CD4-positive, alpha-beta memory T cell (primary cell): ENCODE measurements at regions not wholly inside any gene's neighbourhood (a gene's known extent, or its start where the extent isn't known, plus 50 kb on each side); places are given as distances from the start of the nearest gene placed in this dataset.

Source experiments
- CTCF ChIA-PET: fragments of 350-600 bp; sonication (Branson Sonifier 250); formaldehyde crosslinking; loops from one replicate; lab custom pipeline; 2021; ENCODE audit warnings: inconsistent platforms; ENCODE audit not compliant: partially characterized antibody; lab: Charles Lee
- POLR2A ChIA-PET: fragments of 350-600 bp; sonication (Branson Sonifier 250); formaldehyde crosslinking; loops from one replicate; lab custom pipeline; 2021; ENCODE audit not compliant: partially characterized antibody; lab: Charles Lee
- DNase-seq, 5 donors: peaks; one replicate each; pipeline versions ENCODE4 v3.0.0 to v3.0.0-alpha.2; 2020 to 2022; ENCODE audit warnings: mixed read lengths in 1 of 5
- H3K27ac ChIP-seq: one replicate; pipeline ENCODE4 v1.7.0; 2013; ENCODE audit warnings: low read depth, low read length
- H3K27me3 ChIP-seq: 2 replicates; pipeline ENCODE4 v1.7.0; 2013; ENCODE audit warnings: mild to moderate bottlenecking, low read length, moderate library complexity; ENCODE audit not compliant: insufficient read depth
- H3K36me3 ChIP-seq: 2 replicates; pipeline ENCODE4 v1.7.0; 2013; ENCODE audit warnings: mild to moderate bottlenecking, low read length, moderate library complexity; ENCODE audit not compliant: insufficient read depth
- H3K4me1 ChIP-seq: 2 replicates; pipeline ENCODE4 v1.7.0; 2013; ENCODE audit warnings: mild to moderate bottlenecking, low read length, moderate library complexity; ENCODE audit not compliant: insufficient read depth
- H3K4me3 ChIP-seq, 2 donors: one replicate each; pipeline ENCODE4 v1.7.0; 2013; ENCODE audit warnings: low read length in 2 of 2, mild to moderate bottlenecking in 1 of 2
- H3K9me3 ChIP-seq, 2 donors: one replicate each; pipeline ENCODE4 v1.7.0; 2013; ENCODE audit warnings: low read length in 2 of 2, control low read depth in 1 of 2; ENCODE audit not compliant: control insufficient read depth in 1 of 2
- H3K27ac Mint-ChIP-seq, 7 donors: one replicate each; pipeline ENCODE4 v1.8.0; 2020 to 2021; ENCODE audit warnings: mixed read lengths in 7 of 7, mild to moderate bottlenecking in 6 of 7, inconsistent platforms in 3 of 7, moderate library complexity in 3 of 7
- H3K27me3 Mint-ChIP-seq, 2 donors: one replicate each; pipeline ENCODE4 v1.8.0; 2020 to 2021; ENCODE audit warnings: mixed read lengths in 2 of 2
- H3K36me3 Mint-ChIP-seq, 2 donors: one replicate each; pipeline ENCODE4 v1.8.0; 2020 to 2021; ENCODE audit warnings: mixed read lengths in 2 of 2, inconsistent platforms in 1 of 2, mild to moderate bottlenecking in 1 of 2
- H3K4me1 Mint-ChIP-seq, 4 donors: one replicate each; pipeline ENCODE4 v1.8.0; 2020 to 2021; ENCODE audit warnings: mixed read lengths in 4 of 4, mild to moderate bottlenecking in 1 of 4
- H3K4me3 Mint-ChIP-seq, 8 donors: one replicate each; pipeline ENCODE4 v1.8.0; 2020 to 2021; ENCODE audit warnings: mixed read lengths in 8 of 8, mild to moderate bottlenecking in 7 of 8, moderate library complexity in 6 of 8, inconsistent platforms in 3 of 8
- H3K9me3 Mint-ChIP-seq, 8 donors: one replicate each; pipeline ENCODE4 v1.8.0; 2020 to 2021; ENCODE audit warnings: mixed read lengths in 8 of 8, mild to moderate bottlenecking in 5 of 8, inconsistent platforms in 3 of 8, moderate library complexity in 1 of 8
- intact Hi-C: fragments of 100-400 bp; cut with micrococcal nuclease; formaldehyde crosslinking; loops from one replicate; pipeline ENCODE4 v1.15.1; 2023

GRCh38 chr12:111310076-111310870, 58.6 kb downstream of the PHETA1 start:
- no peaks in the 10 kb centered on the region for H3K27me3 ChIP-seq
- peaks cover 2 to 8% (median 6%) of the 10 kb centered on the region in 4 donors for H3K4me1 Mint-ChIP-seq
- H3K27ac Mint-ChIP-seq: no peak overlapping the region
- peaks cover 6% of the 10 kb centered on the region for H3K4me1 ChIP-seq
- H3K4me3 ChIP-seq: no peak overlapping the region
- no peak for DNase-seq
- no peak overlapping the region for H3K4me3 Mint-ChIP-seq
- ChIA-PET CTCF (interaction anchor here (1.3 kb wide), 1 partner anchor 12 kb away, joined by 3 read pairs; no protein-coding TSS in a partner anchor), POLR2A (no interaction called here)
- intact Hi-C loops: no loop called here
- H3K36me3 Mint-ChIP-seq: peaks cover 3 to 4% of the 10 kb centered on the region in 2 donors
- no peak overlapping the region for H3K27ac ChIP-seq
- H3K9me3 ChIP-seq: peaks cover 0 to 8% of the 10 kb centered on the region in 2 donors
- peaks cover 2 to 26% (median 12%) of the 10 kb centered on the region in 8 donors for H3K9me3 Mint-ChIP-seq
- peaks cover 4 to 7% of the 10 kb centered on the region in 2 donors for H3K27me3 Mint-ChIP-seq
- no peaks in the 10 kb centered on the region for H3K36me3 ChIP-seq

GRCh38 chr12:111309584-111309983, 59.3 kb downstream of the PHETA1 start:
- H3K4me3 Mint-ChIP-seq: no peak overlapping the region
- intact Hi-C loops: no loop called here
- H3K36me3 ChIP-seq: no peaks in the 10 kb centered on the region
- ChIA-PET CTCF (no interaction called here), POLR2A (no interaction called here)
- peaks cover 2 to 8% (median 6%) of the 10 kb centered on the region in 4 donors for H3K4me1 Mint-ChIP-seq
- H3K4me3 ChIP-seq: no peak overlapping the region
- peaks cover 4 to 7% of the 10 kb centered on the region in 2 donors for H3K27me3 Mint-ChIP-seq
- H3K4me1 ChIP-seq: peaks cover 6% of the 10 kb centered on the region
- H3K36me3 Mint-ChIP-seq: peaks cover 7 to 8% of the 10 kb centered on the region in 2 donors
- no peak overlapping the region for H3K27ac ChIP-seq
- H3K9me3 ChIP-seq: peaks cover 4 to 15% of the 10 kb centered on the region in 2 donors
- peak overlapping the region in 1 of 7 donors; percentile 44 for H3K27ac Mint-ChIP-seq
- DNase-seq: no peak
- peaks cover 6 to 33% (median 18%) of the 10 kb centered on the region in 8 donors for H3K9me3 Mint-ChIP-seq
- no peaks in the 10 kb centered on the region for H3K27me3 ChIP-seq

GRCh38 chr12:111308473-111308872, 60.4 kb downstream of the PHETA1 start:
- H3K4me1 Mint-ChIP-seq: peaks cover 0 to 4% (median 1%) of the 10 kb centered on the region in 4 donors
- Histone ChIP-seq H3K9me3 (peaks cover 4 to 24% of the 10 kb centered on the region in 2 donors), H3K4me3 (no peak overlapping the region), H3K27ac (no peak overlapping the region), H3K27me3 (no peaks in the 10 kb centered on the region), H3K36me3 (no peaks in the 10 kb centered on the region), H3K4me1 (peaks cover under 1% of the 10 kb centered on the region)
- peaks cover 0 to 2% of the 10 kb centered on the region in 2 donors for H3K27me3 Mint-ChIP-seq
- peaks cover 8 to 10% of the 10 kb centered on the region in 2 donors for H3K36me3 Mint-ChIP-seq
- no peak overlapping the region for H3K27ac Mint-ChIP-seq
- intact Hi-C loops: no loop called here
- H3K9me3 Mint-ChIP-seq: peaks cover 6 to 41% (median 25%) of the 10 kb centered on the region in 8 donors
- DNase-seq: no peak
- POLR2A ChIA-PET: no interaction called here
- H3K4me3 Mint-ChIP-seq: no peak overlapping the region
- CTCF ChIA-PET: interaction anchor here (0.7 to 1.5 kb wide), 2 partner anchors 9 to 10 kb away, joined by 3 read pairs; no protein-coding TSS in a partner anchor

- CTCF ChIA-PET: no interaction called here
- no peaks in the 10 kb centered on the region for H3K27me3 ChIP-seq
- Mint-ChIP-seq H3K9me3 (peaks cover 6 to 54% (median 31%) of the 10 kb centered on the region in 8 donors), H3K36me3 (peaks cover 8 to 12% of the 10 kb centered on the region in 2 donors), H3K27me3 (no peaks in the 10 kb centered on the region), H3K4me1 (peaks cover 0 to 2% (median under 1%) of the 10 kb centered on the region in 4 donors), H3K4me3 (peak overlapping the region in 1 of 8 donors; percentile 33), H3K27ac (peak overlapping the region in 1 of 7 donors; percentile 57)
- H3K9me3 ChIP-seq: peaks cover 4 to 24% of the 10 kb centered on the region in 2 donors
- intact Hi-C loops: no loop called here
- no peak overlapping the region for H3K27ac ChIP-seq
- no peak overlapping the region for H3K4me3 ChIP-seq
- no peaks in the 10 kb centered on the region for H3K36me3 ChIP-seq
- POLR2A ChIA-PET: no interaction called here
- no peak for DNase-seq
- H3K4me1 ChIP-seq: no peaks in the 10 kb centered on the region
These were observed 64.2 kb downstream of the PHETA1 start for GRCh38 chr12:111304642-111305071.

GRCh38 chr12:111303531-111303930, 65.4 kb downstream of the PHETA1 start:
- DNase-seq: no peak
- Mint-ChIP-seq H3K4me1 (no peaks in the 10 kb centered on the region), H3K27ac (no peak overlapping the region), H3K9me3 (peaks cover 6 to 54% (median 31%) of the 10 kb centered on the region in 8 donors), H3K36me3 (peaks cover 8 to 12% of the 10 kb centered on the region in 2 donors), H3K27me3 (no peaks in the 10 kb centered on the region), H3K4me3 (no peak overlapping the region)
- POLR2A ChIA-PET: no interaction called here
- CTCF ChIA-PET: interaction anchor here (1.0 kb wide), 1 partner anchor 366 kb away, joined by 3 read pairs; no protein-coding TSS in a partner anchor
- intact Hi-C loops: no loop called here
- Histone ChIP-seq H3K4me1 (no peaks in the 10 kb centered on the region), H3K9me3 (peaks cover 4 to 24% of the 10 kb centered on the region in 2 donors), H3K4me3 (no peak overlapping the region), H3K27me3 (no peaks in the 10 kb centered on the region), H3K27ac (no peak overlapping the region), H3K36me3 (no peaks in the 10 kb centered on the region)

GRCh38 chr12:111298582-111299436, 70.1 kb downstream of the PHETA1 start:
- DNase-seq: peak in 4 of 5 donors; percentile 16 to 30 (median 21)
- ChIA-PET CTCF (interaction anchor here (0.6 to 1.7 kb wide), 12 partner anchors 9 to 403 kb away, joined by 3 to 8 read pairs (median 3); no protein-coding TSS in a partner anchor), POLR2A (no interaction called here)
- no peaks in the 10 kb centered on the region for H3K36me3 ChIP-seq
- no peak overlapping the region for H3K4me3 Mint-ChIP-seq
- H3K36me3 Mint-ChIP-seq: peaks cover 0 to 2% of the 10 kb centered on the region in 2 donors
- H3K27me3 Mint-ChIP-seq: peaks cover 4% of the 10 kb centered on the region in 2 donors
- H3K4me3 ChIP-seq: no peak overlapping the region
- intact Hi-C loops: loop anchor here (1.0 to 5.0 kb wide), 2 partner anchors 362 to 407 kb away; no protein-coding TSS in a partner anchor
- H3K9me3 ChIP-seq: peaks cover 0 to 2% of the 10 kb centered on the region in 2 donors
- H3K27ac ChIP-seq: no peak overlapping the region
- no peaks in the 10 kb centered on the region for H3K27me3 ChIP-seq
- peaks cover 0 to 16% (median 7%) of the 10 kb centered on the region in 8 donors for H3K9me3 Mint-ChIP-seq
- H3K4me1 Mint-ChIP-seq: no peaks in the 10 kb centered on the region
- H3K27ac Mint-ChIP-seq: no peak overlapping the region
- H3K4me1 ChIP-seq: no peaks in the 10 kb centered on the region
